ENCODE measurements at regions not wholly inside any gene's neighbourhood (a gene's known extent, or its start where the extent isn't known, plus 50 kb on each side); places are given as distances from the start of the nearest gene placed in this dataset.

DNA sequence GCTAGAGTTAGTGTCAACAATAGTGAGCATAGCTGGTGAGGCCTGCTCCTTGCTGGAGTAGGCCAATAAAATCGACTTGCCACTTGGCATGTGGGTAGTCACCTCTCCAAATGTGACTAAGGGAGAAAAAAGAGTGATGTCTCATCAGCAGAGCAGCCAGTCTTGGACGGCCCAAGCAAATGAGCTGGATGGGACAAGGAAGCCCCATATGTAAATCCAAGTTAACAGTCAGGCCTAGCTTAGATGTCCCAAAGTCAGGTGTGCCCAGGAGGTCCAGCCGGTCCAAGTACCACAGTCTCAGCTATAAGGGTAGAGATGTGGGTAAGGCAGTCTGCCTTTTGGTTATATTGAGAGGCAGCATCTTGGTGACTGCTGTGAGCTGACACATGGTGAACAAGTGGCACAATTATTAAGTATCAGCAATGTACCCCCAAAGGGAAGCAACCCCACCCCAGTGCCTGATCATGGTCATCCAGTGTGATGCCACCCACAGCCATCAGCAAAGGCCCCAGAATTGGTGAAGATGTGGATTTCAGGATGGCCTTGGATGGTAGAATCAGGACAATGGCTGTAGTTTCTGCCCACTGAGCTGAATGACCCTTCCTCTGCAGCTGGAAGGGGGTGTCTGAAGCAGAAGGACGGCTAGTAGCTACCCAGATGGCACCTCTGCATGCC, 83.4 kb downstream of the TNFRSF13B start:
- Histone ChIP-seq H3K36me3 (ENCODE audit: control insufficient read depth in 2 of 2, extremely low read depth in 1 of 2, insufficient read depth in 2 of 2, low read length in 2 of 2) (no peaks in the 10 kb centered on the region), H3K9me1 (replicated peaks; ENCODE audit: control insufficient read depth, extremely low read depth, insufficient read depth, low read length) (no peaks in the 10 kb centered on the region), H3K79me2 (ENCODE audit: control insufficient read depth, insufficient read depth, low read length) (no peaks in the 10 kb centered on the region), H3K4me3 (replicated peaks in 1 of 3; ENCODE audit: insufficient read depth in 1 of 3, low read depth in 1 of 3, low read length in 3 of 3) (no peak overlapping the region), H3K27me3 (ENCODE audit: control insufficient read depth in 2 of 2, insufficient read depth in 2 of 2, low read length in 2 of 2) (peaks cover 0 to 2% of the 10 kb centered on the region in 2 experiments), H3K4me2 (ENCODE audit: insufficient read depth, low read length) (no peak overlapping the region), H2AFZ (ENCODE audit: low read depth, low read length) (no peak overlapping the region), H4K20me1 (replicated peaks; ENCODE audit: control insufficient read depth, extremely low read depth, insufficient read depth, low read length) (no peaks in the 10 kb centered on the region), H3K27ac (ENCODE audit: insufficient read depth, low read depth, low read length) (no peak overlapping the region), H3K9me3 (replicated peaks; ENCODE audit: control insufficient read depth, insufficient read depth, low read length) (no peaks in the 10 kb centered on the region), H3K4me1 (ENCODE audit: control insufficient read depth, extremely low read depth, insufficient read depth, low read length) (no peaks in the 10 kb centered on the region), H3K9ac (replicated peaks; ENCODE audit: extremely low read depth, insufficient read depth, low read length) (no peak overlapping the region)
- no TSS peak for BruUV-seq (replicated peaks)
- intact Hi-C loops (cut with micrococcal nuclease) (no loop called here), dilution Hi-C loops (cut with MboI; ENCODE audit: extremely low pct_ligation_motif_present, low sequenced_read_pairs) (no loop called here)
- DNase-seq (ENCODE audit: low read depth, low spot score) (no peak), FAIRE-seq (no peak)
- ChIA-PET POLR2A (no interaction called here), CTCF (interaction anchor here (1.2 kb wide), 1 partner anchor 27 kb away, joined by 3 read pairs; no protein-coding TSS in a partner anchor)
- TF ChIP-seq FOS (IDR thresholded peaks at IDR 0.05; ENCODE audit: borderline replicate concordance, insufficient read depth, low read length) (no peak), POLR2A (IDR thresholded peaks at IDR 0.05; ENCODE audit: low read depth, low read length) (no peak), GATA2 (IDR thresholded peaks at IDR 0.05; ENCODE audit: insufficient read depth, insufficient read length, low read depth, low read length) (no peak), MYC (IDR thresholded peaks at IDR 0.05; ENCODE audit: low read depth, low read length) (no peak), EZH2 (IDR thresholded peaks at IDR 0.05; ENCODE audit: borderline replicate concordance, low read depth, low read length, severe bottlenecking) (no peak), POLR2AphosphoS5 (IDR thresholded peaks at IDR 0.05; ENCODE audit: insufficient read depth, low read depth, low read length) (no peak), JUN (IDR thresholded peaks at IDR 0.05; ENCODE audit: borderline replicate concordance, insufficient read depth, insufficient read length, low read depth) (no peak)
- TF ChIP-seq, protein P1, sequence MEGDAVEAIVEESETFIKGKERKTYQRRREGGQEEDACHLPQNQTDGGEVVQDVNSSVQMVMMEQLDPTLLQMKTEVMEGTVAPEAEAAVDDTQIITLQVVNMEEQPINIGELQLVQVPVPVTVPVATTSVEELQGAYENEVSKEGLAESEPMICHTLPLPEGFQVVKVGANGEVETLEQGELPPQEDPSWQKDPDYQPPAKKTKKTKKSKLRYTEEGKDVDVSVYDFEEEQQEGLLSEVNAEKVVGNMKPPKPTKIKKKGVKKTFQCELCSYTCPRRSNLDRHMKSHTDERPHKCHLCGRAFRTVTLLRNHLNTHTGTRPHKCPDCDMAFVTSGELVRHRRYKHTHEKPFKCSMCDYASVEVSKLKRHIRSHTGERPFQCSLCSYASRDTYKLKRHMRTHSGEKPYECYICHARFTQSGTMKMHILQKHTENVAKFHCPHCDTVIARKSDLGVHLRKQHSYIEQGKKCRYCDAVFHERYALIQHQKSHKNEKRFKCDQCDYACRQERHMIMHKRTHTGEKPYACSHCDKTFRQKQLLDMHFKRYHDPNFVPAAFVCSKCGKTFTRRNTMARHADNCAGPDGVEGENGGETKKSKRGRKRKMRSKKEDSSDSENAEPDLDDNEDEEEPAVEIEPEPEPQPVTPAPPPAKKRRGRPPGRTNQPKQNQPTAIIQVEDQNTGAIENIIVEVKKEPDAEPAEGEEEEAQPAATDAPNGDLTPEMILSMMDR (IDR thresholded peaks at IDR 0.05; ENCODE audit: extremely low read depth in 1 of 2, insufficient read depth in 1 of 2, low read depth in 1 of 2, low read length in 2 of 2) = no peak

Data from endothelial cell of umbilical vein (primary cell).